H1 (cell line): ENCODE measurements at regions not wholly inside any gene's neighbourhood (a gene's known extent, or its start where the extent isn't known, plus 50 kb on each side); places are given as distances from the start of the nearest gene placed in this dataset.

Experiments used
- CTCF ChIP-seq, 3 experiments: IDR thresholded peaks; 1 replicate in 2 of 3; 2 replicates in 1 of 3; pipeline versions ENCODE4 v1.5.1 to v1.6.1; 2011; ENCODE audit warnings: low read length in 3 of 3, mild to moderate bottlenecking in 3 of 3, inconsistent platforms in 2 of 3, low read depth in 1 of 3, moderate library complexity in 1 of 3; ENCODE audit not compliant: insufficient read depth in 1 of 3; ENCODE audit errors: control extremely low read depth in 1 of 3
- FOSL1 ChIP-seq: IDR thresholded peaks from 2 replicates; pipeline ENCODE4 v1.6.1; 2011; ENCODE audit warnings: mild to moderate bottlenecking, low read depth, low read length, moderate library complexity; ENCODE audit not compliant: insufficient read depth
- HDAC2 ChIP-seq, 2 experiments: fragments of 300-600 bp in 1 of 2; sonication (generic) in 1 of 2; IDR thresholded peaks; 2 replicates each; pipeline ENCODE4 v1.6.1; 2011 to 2012; ENCODE audit warnings: low read depth in 2 of 2, low read length in 2 of 2, mild to moderate bottlenecking in 2 of 2, moderate library complexity in 2 of 2, borderline replicate concordance in 1 of 2, inconsistent platforms in 1 of 2
- HDAC6 ChIP-seq: IDR thresholded peaks from one replicate; pipeline ENCODE4 v1.7.1; 2012; ENCODE audit warnings: low read depth, mild to moderate bottlenecking, inconsistent platforms, low read length, moderate library complexity
- KDM5A ChIP-seq: fragments of 200-600 bp; IDR thresholded peaks from 2 replicates; pipeline ENCODE4 v1.7.1; 2012; ENCODE audit warnings: mild to moderate bottlenecking, low read length, inconsistent platforms, mixed read lengths
- SP2 ChIP-seq: IDR thresholded peaks from 2 replicates; pipeline ENCODE4 v1.6.1; 2012; ENCODE audit warnings: mild to moderate bottlenecking, low read length, inconsistent platforms
- TF ChIP-seq, protein P1 (sequence below): fragments of 300-600 bp; sonication (generic); IDR thresholded peaks from 2 replicates; pipeline ENCODE4 v1.7.1; 2012; ENCODE audit warnings: low read length, moderate library complexity, mild to moderate bottlenecking, inconsistent platforms; ENCODE audit not compliant: insufficient replicate concordance
- TF ChIP-seq, protein P2 (sequence below): IDR thresholded peaks from 2 replicates; pipeline ENCODE4 v1.6.1; 2011; ENCODE audit warnings: low read depth, mild to moderate bottlenecking, low read length; ENCODE audit not compliant: insufficient read depth

DNA sequence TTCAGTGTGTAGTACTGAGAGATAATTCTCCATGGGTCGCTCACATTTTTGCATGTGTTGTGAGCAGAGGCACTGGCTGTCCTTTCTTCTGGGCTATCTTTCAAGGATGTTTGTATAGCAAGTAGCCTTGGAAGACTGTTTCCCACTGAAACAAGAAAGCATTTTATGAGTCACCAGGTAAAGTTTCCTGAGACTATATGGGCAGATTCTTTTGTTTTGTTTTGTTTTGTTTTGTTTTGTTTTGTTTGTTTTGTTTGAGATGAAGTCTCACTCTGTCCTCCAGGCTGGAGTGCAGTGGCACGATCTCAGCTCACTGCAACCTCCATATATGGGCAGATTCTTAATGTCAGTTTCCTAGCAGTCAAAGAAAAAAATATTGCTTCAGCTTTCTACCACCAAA lies 912.6 kb downstream of the TTLL7 start (continued):
- TF ChIP-seq, protein P1, sequence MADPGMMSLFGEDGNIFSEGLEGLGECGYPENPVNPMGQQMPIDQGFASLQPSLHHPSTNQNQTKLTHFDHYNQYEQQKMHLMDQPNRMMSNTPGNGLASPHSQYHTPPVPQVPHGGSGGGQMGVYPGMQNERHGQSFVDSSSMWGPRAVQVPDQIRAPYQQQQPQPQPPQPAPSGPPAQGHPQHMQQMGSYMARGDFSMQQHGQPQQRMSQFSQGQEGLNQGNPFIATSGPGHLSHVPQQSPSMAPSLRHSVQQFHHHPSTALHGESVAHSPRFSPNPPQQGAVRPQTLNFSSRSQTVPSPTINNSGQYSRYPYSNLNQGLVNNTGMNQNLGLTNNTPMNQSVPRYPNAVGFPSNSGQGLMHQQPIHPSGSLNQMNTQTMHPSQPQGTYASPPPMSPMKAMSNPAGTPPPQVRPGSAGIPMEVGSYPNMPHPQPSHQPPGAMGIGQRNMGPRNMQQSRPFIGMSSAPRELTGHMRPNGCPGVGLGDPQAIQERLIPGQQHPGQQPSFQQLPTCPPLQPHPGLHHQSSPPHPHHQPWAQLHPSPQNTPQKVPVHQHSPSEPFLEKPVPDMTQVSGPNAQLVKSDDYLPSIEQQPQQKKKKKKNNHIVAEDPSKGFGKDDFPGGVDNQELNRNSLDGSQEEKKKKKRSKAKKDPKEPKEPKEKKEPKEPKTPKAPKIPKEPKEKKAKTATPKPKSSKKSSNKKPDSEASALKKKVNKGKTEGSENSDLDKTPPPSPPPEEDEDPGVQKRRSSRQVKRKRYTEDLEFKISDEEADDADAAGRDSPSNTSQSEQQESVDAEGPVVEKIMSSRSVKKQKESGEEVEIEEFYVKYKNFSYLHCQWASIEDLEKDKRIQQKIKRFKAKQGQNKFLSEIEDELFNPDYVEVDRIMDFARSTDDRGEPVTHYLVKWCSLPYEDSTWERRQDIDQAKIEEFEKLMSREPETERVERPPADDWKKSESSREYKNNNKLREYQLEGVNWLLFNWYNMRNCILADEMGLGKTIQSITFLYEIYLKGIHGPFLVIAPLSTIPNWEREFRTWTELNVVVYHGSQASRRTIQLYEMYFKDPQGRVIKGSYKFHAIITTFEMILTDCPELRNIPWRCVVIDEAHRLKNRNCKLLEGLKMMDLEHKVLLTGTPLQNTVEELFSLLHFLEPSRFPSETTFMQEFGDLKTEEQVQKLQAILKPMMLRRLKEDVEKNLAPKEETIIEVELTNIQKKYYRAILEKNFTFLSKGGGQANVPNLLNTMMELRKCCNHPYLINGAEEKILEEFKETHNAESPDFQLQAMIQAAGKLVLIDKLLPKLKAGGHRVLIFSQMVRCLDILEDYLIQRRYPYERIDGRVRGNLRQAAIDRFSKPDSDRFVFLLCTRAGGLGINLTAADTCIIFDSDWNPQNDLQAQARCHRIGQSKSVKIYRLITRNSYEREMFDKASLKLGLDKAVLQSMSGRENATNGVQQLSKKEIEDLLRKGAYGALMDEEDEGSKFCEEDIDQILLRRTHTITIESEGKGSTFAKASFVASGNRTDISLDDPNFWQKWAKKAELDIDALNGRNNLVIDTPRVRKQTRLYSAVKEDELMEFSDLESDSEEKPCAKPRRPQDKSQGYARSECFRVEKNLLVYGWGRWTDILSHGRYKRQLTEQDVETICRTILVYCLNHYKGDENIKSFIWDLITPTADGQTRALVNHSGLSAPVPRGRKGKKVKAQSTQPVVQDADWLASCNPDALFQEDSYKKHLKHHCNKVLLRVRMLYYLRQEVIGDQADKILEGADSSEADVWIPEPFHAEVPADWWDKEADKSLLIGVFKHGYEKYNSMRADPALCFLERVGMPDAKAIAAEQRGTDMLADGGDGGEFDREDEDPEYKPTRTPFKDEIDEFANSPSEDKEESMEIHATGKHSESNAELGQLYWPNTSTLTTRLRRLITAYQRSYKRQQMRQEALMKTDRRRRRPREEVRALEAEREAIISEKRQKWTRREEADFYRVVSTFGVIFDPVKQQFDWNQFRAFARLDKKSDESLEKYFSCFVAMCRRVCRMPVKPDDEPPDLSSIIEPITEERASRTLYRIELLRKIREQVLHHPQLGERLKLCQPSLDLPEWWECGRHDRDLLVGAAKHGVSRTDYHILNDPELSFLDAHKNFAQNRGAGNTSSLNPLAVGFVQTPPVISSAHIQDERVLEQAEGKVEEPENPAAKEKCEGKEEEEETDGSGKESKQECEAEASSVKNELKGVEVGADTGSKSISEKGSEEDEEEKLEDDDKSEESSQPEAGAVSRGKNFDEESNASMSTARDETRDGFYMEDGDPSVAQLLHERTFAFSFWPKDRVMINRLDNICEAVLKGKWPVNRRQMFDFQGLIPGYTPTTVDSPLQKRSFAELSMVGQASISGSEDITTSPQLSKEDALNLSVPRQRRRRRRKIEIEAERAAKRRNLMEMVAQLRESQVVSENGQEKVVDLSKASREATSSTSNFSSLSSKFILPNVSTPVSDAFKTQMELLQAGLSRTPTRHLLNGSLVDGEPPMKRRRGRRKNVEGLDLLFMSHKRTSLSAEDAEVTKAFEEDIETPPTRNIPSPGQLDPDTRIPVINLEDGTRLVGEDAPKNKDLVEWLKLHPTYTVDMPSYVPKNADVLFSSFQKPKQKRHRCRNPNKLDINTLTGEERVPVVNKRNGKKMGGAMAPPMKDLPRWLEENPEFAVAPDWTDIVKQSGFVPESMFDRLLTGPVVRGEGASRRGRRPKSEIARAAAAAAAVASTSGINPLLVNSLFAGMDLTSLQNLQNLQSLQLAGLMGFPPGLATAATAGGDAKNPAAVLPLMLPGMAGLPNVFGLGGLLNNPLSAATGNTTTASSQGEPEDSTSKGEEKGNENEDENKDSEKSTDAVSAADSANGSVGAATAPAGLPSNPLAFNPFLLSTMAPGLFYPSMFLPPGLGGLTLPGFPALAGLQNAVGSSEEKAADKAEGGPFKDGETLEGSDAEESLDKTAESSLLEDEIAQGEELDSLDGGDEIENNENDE = no peak
- TF ChIP-seq FOSL1 (no peak), CTCF (IDR thresholded peaks at IDR 0.05; ENCODE audit: control extremely low read depth in 1 of 3, insufficient read depth in 1 of 3, low read depth in 1 of 3, low read length in 3 of 3) (no peak), HDAC2 (IDR thresholded peaks at IDR 0.05; ENCODE audit: borderline replicate concordance in 1 of 2, low read depth in 2 of 2, low read length in 2 of 2) (no peak), SP2 (no peak), HDAC6 (no peak), KDM5A (no peak)
- TF ChIP-seq, protein P2, sequence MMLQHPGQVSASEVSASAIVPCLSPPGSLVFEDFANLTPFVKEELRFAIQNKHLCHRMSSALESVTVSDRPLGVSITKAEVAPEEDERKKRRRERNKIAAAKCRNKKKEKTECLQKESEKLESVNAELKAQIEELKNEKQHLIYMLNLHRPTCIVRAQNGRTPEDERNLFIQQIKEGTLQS = no peak
